Cardiac muscle cell (in vitro differentiated cells and primary cell): ENCODE measurements at regions not wholly inside any gene's neighbourhood (a gene's known extent, or its start where the extent isn't known, plus 50 kb on each side); places are given as distances from the start of the nearest gene placed in this dataset.

Experiments used
- DNase-seq, 2 donors: peaks; one replicate each; pipeline versions ENCODE4 v3.0.0 to v3.0.0-alpha.2; 2010 to 2017; ENCODE audit warnings: low read depth in 1 of 2, low spot score in 1 of 2
- H3K27ac ChIP-seq: fragments of 200-600 bp; sonication (generic); 2 replicates; pipeline ENCODE4 v1.5.1; 2016
- H3K27me3 ChIP-seq: fragments of 200-600 bp; sonication (generic); 2 replicates; pipeline ENCODE4 v1.6.0; 2016; ENCODE audit warnings: control low read depth
- H3K36me3 ChIP-seq: fragments of 200-600 bp; sonication (generic); 2 replicates; pipeline ENCODE4 v1.5.1; 2016; ENCODE audit warnings: control low read depth
- H3K4me1 ChIP-seq: fragments of 200-600 bp; sonication (generic); 2 replicates; pipeline ENCODE4 v1.8.1; 2017; ENCODE audit warnings: low read depth, mild to moderate bottlenecking, mixed run types
- H3K4me3 ChIP-seq: fragments of 200-600 bp; sonication (generic); 2 replicates; pipeline ENCODE4 v1.5.1; 2016; ENCODE audit warnings: mild to moderate bottlenecking
- H3K9me3 ChIP-seq: fragments of 200-600 bp; sonication (generic); 2 replicates; pipeline ENCODE4 v1.5.1; 2017; ENCODE audit warnings: low read depth, mild to moderate bottlenecking, control low read depth
- TF ChIP-seq, protein P1 (sequence below): IDR thresholded peaks from 2 replicates; pipeline ENCODE4 v1.5.1; 2012; ENCODE audit warnings: low read depth, mild to moderate bottlenecking, low read length

DNA sequence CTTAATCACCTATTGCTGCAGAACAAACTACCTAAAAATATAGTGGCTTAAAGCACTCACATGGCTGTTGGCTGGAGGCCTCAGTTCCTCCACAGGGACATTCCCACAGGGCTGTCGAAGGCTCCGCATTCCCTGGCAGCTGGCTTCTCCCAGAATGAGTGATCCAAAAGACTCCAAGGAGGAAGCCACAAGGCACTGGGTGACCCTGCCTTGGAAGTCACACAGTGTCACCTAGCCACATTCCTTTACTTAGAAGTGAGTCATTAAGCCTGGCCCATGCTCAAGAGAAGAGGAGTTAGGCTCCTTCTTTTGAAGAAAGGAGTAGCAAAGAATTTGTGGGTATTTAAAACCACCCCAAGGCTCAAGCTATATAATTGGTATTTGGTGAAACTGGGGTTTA, 63.9 kb upstream of the MAP1LC3B2 start:
- H3K9me3 ChIP-seq, result no peaks in the 10 kb centered on the region
- peak in 1 of 2 donors; percentile 17 for DNase-seq
- H3K27me3 ChIP-seq, result no peaks in the 10 kb centered on the region
- H3K36me3 ChIP-seq, result no peaks in the 10 kb centered on the region
- H3K4me1 ChIP-seq, result no peaks in the 10 kb centered on the region
- TF ChIP-seq, protein P1, sequence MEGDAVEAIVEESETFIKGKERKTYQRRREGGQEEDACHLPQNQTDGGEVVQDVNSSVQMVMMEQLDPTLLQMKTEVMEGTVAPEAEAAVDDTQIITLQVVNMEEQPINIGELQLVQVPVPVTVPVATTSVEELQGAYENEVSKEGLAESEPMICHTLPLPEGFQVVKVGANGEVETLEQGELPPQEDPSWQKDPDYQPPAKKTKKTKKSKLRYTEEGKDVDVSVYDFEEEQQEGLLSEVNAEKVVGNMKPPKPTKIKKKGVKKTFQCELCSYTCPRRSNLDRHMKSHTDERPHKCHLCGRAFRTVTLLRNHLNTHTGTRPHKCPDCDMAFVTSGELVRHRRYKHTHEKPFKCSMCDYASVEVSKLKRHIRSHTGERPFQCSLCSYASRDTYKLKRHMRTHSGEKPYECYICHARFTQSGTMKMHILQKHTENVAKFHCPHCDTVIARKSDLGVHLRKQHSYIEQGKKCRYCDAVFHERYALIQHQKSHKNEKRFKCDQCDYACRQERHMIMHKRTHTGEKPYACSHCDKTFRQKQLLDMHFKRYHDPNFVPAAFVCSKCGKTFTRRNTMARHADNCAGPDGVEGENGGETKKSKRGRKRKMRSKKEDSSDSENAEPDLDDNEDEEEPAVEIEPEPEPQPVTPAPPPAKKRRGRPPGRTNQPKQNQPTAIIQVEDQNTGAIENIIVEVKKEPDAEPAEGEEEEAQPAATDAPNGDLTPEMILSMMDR, result no peak
- no peak overlapping the region for H3K27ac ChIP-seq
- H3K4me3 ChIP-seq, result no peak overlapping the region

- DNase-seq, result no peak
- Histone ChIP-seq H3K27ac (no peak overlapping the region), H3K9me3 (no peaks in the 10 kb centered on the region), H3K4me1 (no peaks in the 10 kb centered on the region), H3K4me3 (no peak overlapping the region), H3K36me3 (no peaks in the 10 kb centered on the region), H3K27me3 (no peaks in the 10 kb centered on the region)
- TF ChIP-seq, protein P1, result no peak
These were observed 62.1 kb upstream of the MAP1LC3B2 start for GRCh38 chr12:116497051-116497591.

GRCh38 chr12:116498471-116498870, 60.7 kb upstream of the MAP1LC3B2 start:
- no peaks in the 10 kb centered on the region for H3K4me1 ChIP-seq
- no peak overlapping the region for H3K27ac ChIP-seq
- no peaks in the 10 kb centered on the region for H3K27me3 ChIP-seq
- TF ChIP-seq, protein P1, result no peak
- H3K4me3 ChIP-seq, result no peak overlapping the region
- H3K36me3 ChIP-seq, result no peaks in the 10 kb centered on the region
- H3K9me3 ChIP-seq, result no peaks in the 10 kb centered on the region
- peak in 1 of 2 donors; percentile 19 for DNase-seq

DNA sequence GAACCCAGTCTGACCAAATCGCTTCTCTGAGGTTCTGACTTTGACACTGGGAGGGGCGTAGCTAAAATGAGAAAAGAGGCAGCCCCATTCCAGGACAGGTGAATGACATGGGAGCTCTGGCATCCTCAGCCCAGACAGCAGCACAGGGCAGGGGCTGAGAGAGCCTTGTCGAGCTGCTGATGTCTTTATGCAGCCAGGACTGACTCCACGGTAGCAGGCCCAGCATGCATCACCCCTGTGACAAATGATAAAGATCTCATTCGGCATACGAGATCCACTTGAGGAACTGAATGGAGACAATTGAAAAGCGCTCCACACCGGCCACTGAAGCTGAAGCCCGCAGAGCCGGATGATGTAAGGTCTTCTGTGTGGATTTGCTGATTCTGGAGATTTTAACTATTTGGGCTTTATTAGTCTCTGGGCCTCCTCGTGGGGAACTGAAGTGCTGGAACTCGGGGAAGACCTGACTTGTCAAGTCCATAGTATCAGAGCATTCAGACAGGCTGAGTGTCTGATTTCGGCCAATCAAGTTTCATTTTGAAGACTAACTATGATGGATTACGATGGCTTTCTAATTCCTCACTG, 56.9 kb upstream of the MAP1LC3B2 start:
- Histone ChIP-seq H3K4me1 (no peaks in the 10 kb centered on the region), H3K27me3 (peaks cover 3% of the 10 kb centered on the region), H3K27ac (no peak overlapping the region), H3K4me3 (no peak overlapping the region), H3K9me3 (no peaks in the 10 kb centered on the region), H3K36me3 (no peaks in the 10 kb centered on the region)
- no peak for DNase-seq
- TF ChIP-seq, protein P1, result no peak

GRCh38 chr12:116502989-116503496, 56.1 kb upstream of the MAP1LC3B2 start:
- Histone ChIP-seq H3K36me3 (no peaks in the 10 kb centered on the region), H3K27ac (no peak overlapping the region), H3K4me1 (peaks cover 3% of the 10 kb centered on the region), H3K4me3 (no peak overlapping the region), H3K9me3 (no peaks in the 10 kb centered on the region), H3K27me3 (peaks cover 3% of the 10 kb centered on the region)
- peak in 1 of 2 donors; percentile 80 for DNase-seq
- TF ChIP-seq, protein P1, result no peak
